Posterior vena cava (tissue), 2 donors: ENCODE measurements at regions not wholly inside any gene's neighbourhood (a gene's known extent, or its start where the extent isn't known, plus 50 kb on each side); places are given as distances from the start of the nearest gene placed in this dataset.
"Not testable (repeated sequence)": the region's sequence is repeated elsewhere in the genome, so short reads cannot be mapped to it uniquely, and the experiment has no call there.

Experiments
- DNase-seq: peaks from one replicate; pipeline ENCODE4 v3.0.0-alpha.2; 2020; ENCODE audit warnings: low spot score
- intact Hi-C, 2 donors: fragments of 100-400 bp; cut with DNase I; formaldehyde crosslinking; loops; one replicate each; pipeline versions ENCODE4 v1.14.1 to v1.14.2; 2022 to 2023
- donor health status: DM: yes; HTN: yes; CAD: no.
- donor health status: DM: yes; HTN: yes; CAD: no.

- no peak for DNase-seq
- intact Hi-C loops = no loop called here
Observed at GRCh38 chr3:88742106-88742505, 365.3 kb upstream of the EPHA3 start.

DNA sequence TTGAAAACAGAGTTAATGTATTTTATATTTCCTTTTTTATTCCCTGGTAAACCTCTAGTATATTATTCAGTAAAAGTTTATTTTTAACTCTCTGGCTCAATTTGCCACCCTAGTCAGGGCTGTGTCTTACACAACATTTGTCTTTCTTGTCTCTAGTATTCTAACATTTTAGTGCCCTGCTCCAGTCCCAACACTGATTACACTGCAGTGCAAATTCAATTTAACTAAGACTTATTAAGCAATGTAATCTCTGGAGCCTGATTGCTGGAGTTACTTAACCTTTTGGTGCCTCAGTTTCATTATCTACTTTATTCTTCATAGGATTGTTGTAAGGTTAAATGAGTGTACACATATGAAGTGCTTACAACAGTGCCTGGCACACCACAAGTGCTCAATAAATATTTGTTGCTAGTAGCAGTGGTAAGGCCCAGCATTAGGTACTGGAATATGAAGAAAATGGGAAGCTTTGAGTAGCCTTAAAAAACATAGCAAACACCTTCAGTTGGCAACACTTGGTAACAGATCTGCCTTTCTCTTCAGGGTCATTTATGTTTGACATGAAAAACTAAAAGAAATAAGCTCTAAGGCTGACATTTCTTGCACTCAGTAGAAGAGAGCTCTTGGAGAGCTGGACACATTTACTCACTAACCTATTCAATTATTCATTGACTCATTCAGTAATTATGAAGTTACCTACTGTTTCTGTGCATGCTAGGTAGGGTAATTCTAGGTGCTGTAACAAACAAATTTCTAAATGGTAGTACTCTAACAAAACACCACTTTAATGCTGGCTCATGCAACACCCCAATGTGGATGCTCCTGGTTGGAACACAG, 364.5 kb upstream of the EPHA3 start:
- no peak for DNase-seq
- intact Hi-C loops = no loop called here

- DNase-seq = no peak
- intact Hi-C loops = no loop called here
Observed at GRCh38 chr3:88744896-88745295, 362.5 kb upstream of the EPHA3 start.

GRCh38 chr3:88747145-88747544, 360.3 kb upstream of the EPHA3 start:
- intact Hi-C loops, DNase-seq: not testable (repeated sequence)

DNA sequence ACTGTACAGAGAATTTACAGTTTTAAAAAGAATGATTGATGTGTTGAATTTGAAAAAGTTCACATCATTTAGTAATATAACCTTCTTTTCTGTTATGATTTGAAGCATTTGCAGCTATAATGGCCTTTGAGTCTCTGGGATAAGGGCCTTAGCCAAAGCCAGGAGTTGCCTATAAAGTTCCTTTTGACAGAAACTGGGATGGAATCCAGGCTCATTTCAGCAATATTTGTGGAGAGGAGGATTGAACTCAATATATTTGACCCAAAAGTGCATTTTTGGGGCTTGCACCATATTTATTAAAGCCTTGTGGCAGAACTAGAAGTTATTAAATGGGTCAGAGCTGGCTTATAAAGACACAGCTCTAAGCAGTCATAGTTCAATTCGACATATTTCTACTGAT, 348.7 kb upstream of the EPHA3 start:
- no peak for DNase-seq
- intact Hi-C loops = no loop called here

GRCh38 chr3:88767746-88768145, 339.7 kb upstream of the EPHA3 start:
- intact Hi-C loops = no loop called here

DNA sequence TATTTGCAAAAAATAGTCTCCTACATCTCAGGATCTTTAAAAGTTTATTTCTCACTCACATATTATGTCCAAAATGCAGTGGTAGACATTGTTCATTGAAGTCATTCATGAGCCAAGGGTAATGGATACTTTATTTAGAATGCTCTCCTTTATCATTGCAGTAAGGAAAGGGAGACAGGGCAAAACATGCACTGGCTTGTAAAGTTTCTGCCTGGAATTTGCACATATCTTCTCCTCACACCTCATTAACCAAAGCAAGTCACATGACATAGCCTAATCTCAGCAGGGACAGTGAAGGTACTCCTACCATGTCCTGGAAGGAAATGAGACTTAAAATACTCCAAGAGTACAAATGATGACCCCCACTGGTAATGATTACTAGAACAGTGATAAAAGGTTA, 333.7 kb upstream of the EPHA3 start:
- intact Hi-C loops = no loop called here
- no peak for DNase-seq

More at GRCh38 chr3:88767746-88768145, 339.7 kb upstream of the EPHA3 start:
- no peak for DNase-seq

DNA sequence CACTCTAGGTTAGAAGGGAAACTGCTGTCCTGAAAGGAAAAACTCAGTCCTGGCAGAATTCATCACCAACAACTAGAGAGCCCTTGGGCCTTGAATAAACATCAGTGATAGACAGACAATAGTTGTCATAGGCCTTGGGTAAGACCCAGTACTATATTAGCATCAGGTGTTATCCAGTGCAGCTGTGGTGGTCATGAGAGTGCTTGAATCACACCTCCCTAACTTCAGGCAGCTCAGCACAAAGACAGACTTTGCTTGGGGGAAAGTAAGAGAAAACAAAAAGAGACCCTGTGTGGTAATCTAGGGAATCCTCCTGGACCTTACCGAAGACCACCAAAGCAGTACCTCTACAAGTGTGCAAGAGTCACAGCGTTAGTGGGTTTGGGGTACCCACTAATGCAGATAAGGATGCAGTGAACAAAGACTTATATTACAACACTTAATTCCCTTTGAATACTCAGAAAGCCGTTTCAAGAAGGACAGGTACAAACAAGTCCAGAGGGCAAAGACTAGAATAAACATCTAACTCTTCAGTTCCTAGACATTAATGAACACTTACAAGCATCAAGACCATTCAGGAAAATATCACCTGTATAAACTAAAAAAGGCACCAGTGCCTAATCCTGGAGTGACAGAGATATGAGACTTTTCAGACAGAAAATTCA, 332.3 kb upstream of the EPHA3 start:
- intact Hi-C loops = no loop called here
- no peak for DNase-seq

DNA sequence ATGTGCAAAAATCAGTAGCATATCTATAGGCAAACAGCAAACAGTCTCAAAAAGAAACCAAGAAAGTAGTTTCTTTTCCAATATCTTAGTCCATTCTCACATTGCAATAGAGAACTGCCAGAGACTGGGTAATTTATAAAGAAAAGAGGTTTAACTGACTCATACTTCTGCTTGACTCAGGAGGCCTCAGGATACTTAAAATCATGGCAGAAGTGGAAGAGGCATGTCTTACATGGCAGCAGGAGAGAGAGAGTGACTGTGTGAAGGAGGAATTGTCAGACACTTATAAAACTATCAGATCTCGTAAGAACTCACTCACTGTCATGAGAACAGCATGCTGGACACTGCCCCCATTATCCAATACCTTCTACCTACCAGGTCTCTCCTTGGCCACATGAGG, 327.9 kb upstream of the EPHA3 start:
- intact Hi-C loops = no loop called here
- DNase-seq = no peak

GRCh38 chr3:88784925-88785324, 322.5 kb upstream of the EPHA3 start:
- intact Hi-C loops = no loop called here
- DNase-seq = no peak

DNA sequence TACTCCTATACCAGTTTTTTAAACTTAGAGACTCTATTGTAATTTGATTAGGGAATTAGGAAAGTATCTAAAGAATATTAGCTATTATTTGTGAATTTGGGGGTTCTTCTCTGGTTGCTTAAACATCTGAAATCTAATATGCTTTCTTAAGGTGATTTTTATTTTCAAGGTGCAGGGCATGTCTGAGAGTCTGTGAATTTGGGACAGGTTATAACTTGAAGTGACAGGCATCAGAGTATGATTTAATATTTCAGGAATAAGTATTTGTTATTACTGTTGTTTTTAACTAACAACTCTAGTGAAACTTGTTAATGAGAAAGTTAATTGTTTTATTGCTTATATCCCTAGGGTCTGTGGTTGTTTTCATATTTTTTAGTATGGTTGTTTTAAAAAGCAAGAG, 321.6 kb upstream of the EPHA3 start:
- intact Hi-C loops = no loop called here
- DNase-seq = no peak

- DNase-seq = no peak
- intact Hi-C loops = no loop called here
Observed at GRCh38 chr3:88795503-88795902, 311.9 kb upstream of the EPHA3 start.

- intact Hi-C loops = no loop called here
Observed at GRCh38 chr3:88807491-88808105, 299.8 kb upstream of the EPHA3 start.

GRCh38 chr3:88809993-88810392, 297.4 kb upstream of the EPHA3 start:
- no peak for DNase-seq
- intact Hi-C loops = no loop called here

More at GRCh38 chr3:88807491-88808105, 299.8 kb upstream of the EPHA3 start:
- no peak for DNase-seq

- intact Hi-C loops = no loop called here
- no peak for DNase-seq
Observed at GRCh38 chr3:88810455-88810854, 297.0 kb upstream of the EPHA3 start.

DNA sequence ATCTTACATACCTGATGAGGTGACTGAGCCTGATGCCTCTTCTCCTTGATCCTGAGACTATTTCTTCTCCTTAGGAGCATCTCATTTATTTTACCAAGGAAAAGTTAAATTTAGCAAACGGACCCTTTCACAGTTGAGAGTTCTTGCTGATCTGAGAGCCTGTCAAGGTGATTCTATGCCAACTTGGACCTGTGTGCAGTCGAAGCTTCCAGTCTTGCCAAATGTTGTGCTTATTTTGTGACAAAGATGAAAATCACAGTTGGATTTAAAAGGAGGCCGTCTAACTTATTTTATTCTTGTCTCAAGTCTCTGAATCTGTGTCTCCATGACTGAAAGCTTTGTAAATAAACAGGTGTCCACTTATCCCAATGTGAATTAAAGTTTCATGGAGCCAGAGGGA, 296.3 kb upstream of the EPHA3 start:
- no peak for DNase-seq
- intact Hi-C loops = no loop called here

GRCh38 chr3:88812576-88812975, 294.8 kb upstream of the EPHA3 start:
- intact Hi-C loops = no loop called here
- DNase-seq = no peak

DNA sequence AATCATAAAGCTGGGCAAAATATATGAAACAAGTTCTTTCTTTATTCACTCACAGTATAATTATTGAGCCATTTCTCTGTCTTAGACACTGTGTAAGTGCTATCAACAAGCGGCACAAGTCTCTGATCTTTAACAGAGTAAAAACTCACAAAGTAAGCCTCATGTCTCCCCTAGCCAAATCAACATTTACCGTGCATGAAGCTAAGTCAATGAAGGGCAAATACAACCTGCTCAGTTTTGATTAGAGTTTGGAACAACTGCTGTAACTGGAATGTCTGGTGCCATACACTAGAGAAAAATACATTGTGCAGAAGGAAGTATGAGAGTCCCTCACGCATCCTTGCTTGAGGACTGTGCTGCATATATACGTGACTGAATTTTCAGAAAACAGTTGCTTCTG, 291.0 kb upstream of the EPHA3 start:
- no peak for DNase-seq
- intact Hi-C loops = no loop called here

GRCh38 chr3:88824666-88825564, 282.5 kb upstream of the EPHA3 start:
- no peak for DNase-seq
- intact Hi-C loops = loop anchor here in 1 of 2 donors (10.0 kb wide), 1 partner anchor 510 kb away; no protein-coding TSS in a partner anchor
